Middle frontal gyrus (tissue), 1 donor: ENCODE measurements at regions not wholly inside any gene's neighbourhood (a gene's known extent, or its start where the extent isn't known, plus 50 kb on each side); places are given as distances from the start of the nearest gene placed in this dataset.
"Not testable (repeated sequence)": the region's sequence is repeated elsewhere in the genome, so short reads cannot be mapped to it uniquely, and the experiment has no call there.

Experiments used
- DNase-seq: peaks from one replicate; pipeline ENCODE4 v3.0.0-alpha.2; 2015; ENCODE audit warnings: low spot score; ENCODE audit errors: extremely low spot score

GRCh38 chr6:156689656-156690055 is 87.5 kb upstream of the ARID1B start:
- DNase-seq = no peak

DNA sequence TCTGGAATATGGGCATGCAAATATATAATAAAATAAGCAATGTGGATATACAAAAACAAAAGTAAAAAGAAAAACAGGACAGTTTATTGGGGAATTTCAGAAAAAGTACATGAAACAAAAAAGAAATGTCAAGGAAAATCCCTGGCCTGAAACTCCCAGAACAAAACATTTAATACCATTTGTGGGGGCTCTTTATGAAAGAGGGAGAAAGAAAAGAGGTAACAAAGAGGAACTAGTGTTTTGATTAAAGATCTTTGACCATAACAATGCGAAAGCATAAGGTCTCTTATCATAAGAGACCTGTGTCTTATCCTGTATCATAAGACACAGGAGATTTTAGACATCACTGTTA is 88.6 kb upstream of the ARID1B start:
- no peak for DNase-seq

DNA sequence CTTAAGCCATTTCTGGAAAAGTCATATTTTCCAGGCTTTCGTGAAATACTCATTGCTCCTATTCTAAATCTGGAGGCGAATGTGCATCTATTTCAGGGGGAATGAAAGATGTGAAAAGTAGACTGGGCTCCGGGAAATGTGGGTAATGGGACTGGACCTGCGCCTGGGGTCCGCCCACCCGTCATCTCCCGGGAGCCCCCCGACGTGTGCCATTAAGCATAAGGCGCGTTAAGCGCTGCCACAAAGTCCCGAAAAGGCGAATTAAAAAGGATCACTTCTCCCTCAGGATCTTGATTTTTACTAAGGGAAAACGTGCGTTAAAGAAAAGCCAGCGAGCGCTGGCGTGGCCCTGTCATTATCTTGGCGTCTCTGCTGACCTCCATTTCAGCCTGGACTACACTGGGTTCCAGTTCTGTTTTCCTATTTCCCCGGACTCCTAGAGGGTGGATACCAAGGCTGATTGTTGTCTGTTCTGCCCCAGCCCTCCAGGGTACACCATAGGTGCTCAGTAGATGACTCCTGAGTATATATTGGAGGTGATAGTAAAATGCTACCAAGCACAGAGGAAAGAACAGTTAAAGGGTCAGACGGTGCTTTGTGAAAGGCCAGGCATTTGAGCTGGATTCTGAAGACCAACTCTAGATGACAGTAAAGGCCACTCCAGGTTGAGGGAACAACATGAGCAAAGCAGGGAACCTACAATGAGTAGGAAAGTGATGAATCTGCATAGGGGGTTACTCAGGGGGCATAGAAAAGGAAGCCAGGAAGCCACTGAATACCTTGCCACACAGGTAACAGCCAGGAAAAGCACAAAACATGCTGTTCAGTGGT is 89.2 kb upstream of the ARID1B start:
- peak; percentile 20 for DNase-seq

- DNase-seq = peak; percentile 74
Measured at GRCh38 chr6:156686995-156687788, 90.0 kb upstream of the ARID1B start.

GRCh38 chr6:156686301-156686994 is 90.7 kb upstream of the ARID1B start:
- peak; percentile 46 for DNase-seq

GRCh38 chr6:156685823-156686222 is 91.4 kb upstream of the ARID1B start:
- DNase-seq = no peak

- DNase-seq = no peak
Measured at GRCh38 chr6:156683821-156684220, 93.4 kb upstream of the ARID1B start.

DNA sequence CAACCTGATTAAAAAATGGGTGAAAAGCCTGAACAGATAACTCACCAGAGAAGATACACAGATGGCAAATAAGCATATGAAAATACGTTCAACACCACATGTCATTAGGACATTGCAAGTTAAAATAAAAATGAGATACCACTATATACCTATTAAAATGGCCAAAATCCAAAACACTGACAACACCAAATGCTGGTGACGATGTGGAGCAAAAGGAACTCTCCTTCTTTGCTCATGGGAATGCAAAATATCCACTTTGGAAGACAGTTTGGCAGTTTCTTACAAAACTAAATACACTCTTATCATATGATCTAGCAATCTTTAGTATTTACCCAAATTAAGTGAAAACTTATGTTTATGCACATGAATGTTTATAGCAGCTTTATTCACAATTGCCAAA is 100.5 kb upstream of the ARID1B start:
- DNase-seq = no peak

DNA sequence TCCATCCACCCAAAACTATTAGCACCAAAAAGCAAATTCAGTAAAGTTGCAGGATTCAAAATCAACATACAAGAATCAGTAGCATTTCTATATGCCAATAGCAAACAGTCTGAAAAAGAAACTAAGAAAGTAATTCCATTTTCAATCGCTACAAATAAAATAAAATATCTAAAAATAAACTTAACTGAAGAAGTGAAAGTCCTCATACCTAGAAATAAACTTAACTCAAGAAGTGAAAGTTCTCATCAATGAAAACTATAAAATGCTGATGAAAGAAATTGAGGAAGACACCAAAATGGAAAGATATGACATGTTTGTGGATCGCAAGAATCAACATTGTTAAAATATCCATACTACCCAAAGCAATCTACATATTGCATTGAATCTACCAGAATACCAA is 103.0 kb upstream of the ARID1B start:
- no peak for DNase-seq

- DNase-seq = not testable (repeated sequence)
Measured at GRCh38 chr6:156670097-156670496, 107.1 kb upstream of the ARID1B start.

GRCh38 chr6:156662025-156662445 is 115.1 kb upstream of the ARID1B start:
- no peak for DNase-seq

DNA sequence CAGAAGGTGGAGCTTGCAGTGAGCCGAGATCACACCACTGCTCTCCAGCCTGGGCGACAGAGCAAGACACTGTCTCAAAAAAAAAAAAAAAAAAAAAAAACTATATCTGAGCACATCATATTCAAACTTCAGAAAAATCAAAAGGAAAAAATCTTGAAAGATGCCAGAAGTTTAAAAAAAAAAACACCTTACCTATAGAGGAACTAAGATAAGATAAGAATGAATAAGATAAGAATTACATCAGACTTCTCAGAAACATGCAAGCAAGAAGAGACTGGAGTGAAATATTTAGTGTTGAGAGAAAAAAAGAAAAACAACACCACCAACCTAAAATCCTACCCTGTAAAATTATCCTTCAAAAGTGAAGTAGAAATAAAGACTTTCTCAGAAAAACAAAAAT is 116.8 kb upstream of the ARID1B start:
- DNase-seq = no peak

- no peak for DNase-seq
Measured at GRCh38 chr6:156659822-156660198, 117.4 kb upstream of the ARID1B start.

GRCh38 chr6:156658966-156659821 is 118.0 kb upstream of the ARID1B start:
- DNase-seq = no peak

DNA sequence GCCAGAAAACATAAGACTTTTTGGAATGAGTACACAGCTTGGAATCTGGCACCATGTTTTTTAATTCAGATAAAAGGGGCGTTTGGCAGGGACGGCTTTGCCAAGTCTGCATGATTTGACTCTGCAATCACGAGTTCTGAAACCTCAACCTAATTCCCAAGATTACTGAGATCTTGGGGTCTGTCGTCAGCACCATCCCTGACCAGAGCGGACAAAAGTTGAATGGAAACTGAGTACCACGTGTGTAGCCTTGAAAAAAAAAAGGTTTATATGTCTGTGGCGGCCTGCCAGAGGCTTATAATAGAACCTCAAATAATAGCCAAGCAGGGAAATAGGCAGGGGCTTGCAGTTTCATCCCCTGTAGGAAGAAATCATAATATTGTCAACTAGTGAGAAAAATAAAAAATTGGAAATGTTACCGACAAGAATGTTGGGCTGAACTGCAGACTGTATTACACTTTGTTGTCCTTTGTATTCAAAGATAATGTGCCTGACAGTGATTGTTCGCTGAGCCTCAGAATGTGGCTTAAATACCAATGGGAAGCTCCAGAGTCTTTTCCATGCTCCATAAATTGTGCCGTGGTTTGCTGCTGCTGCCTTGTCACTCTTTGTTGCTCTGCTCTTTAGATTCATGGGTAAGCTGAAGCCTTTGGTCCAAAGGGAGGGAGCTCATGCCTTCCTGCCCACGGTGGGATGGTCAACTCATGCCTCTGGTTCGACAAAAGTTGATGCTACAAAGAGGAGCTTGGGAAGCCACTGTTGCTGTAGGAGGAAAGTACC is 118.8 kb upstream of the ARID1B start:
- DNase-seq = no peak

DNA sequence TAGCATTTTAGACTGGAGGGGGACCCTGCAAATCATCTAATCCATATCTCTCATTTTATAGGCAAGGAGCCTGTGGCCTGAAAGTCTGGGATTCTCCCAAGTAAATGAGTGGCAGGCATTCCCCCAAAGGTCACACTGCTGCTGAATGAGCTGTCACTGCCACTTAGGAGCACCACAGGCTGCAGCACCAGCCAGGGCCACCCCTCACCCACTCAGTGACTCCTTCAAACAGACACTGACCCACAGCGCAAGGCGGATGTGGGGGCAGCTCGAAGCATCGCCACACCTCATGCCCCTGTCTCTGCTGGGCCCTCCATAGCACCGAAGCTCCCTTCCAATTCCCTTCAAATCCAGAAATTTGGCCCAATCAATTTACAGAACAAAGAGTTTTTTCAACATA is 119.9 kb upstream of the ARID1B start:
- DNase-seq = no peak

DNA sequence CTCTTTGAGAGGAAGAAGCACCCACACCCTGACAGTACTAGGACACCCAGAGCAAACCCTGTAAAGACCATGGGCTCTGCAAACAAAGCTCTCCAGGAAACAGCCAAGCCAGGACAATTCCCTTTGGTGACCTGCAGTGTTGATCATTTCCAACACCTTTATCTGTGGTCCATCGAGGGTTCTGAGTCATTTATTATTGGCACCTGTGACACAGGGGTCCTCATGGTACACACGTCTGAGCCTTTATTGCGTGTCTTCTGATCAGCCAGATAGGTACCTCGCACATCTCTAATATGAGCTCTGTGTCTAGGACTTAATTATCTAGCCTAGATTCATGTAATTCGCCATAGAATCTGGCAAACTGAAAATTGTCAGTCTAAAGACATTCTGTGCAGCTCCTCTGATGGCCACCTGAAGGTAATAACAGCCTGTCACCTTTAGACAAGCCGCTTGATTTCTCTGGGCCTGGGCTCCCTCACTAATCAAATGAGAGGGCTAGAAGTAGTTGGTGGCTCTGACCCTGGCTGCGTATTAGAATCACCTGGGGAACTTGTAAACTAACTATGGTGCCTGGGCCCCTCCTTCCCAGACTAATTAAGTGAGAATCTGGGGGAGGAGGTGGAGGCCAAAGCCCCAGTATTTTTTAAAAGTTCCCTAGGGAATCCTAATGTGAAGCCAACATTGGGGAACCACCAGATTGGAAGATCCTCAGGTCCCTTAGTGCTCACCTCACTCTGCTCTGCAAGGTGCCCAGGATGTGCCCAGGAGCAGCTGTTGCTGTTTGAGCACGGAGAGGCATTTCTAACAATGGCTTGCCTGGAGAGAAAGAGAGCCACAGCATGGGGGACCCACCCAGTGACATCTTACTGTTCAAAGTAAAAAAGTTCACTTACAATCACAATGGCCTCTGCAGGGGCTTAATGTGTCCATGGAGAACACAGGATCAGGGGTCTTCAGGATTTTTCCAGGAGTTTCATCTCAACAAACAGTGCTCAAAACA is 122.0 kb upstream of the ARID1B start:
- no peak for DNase-seq

DNA sequence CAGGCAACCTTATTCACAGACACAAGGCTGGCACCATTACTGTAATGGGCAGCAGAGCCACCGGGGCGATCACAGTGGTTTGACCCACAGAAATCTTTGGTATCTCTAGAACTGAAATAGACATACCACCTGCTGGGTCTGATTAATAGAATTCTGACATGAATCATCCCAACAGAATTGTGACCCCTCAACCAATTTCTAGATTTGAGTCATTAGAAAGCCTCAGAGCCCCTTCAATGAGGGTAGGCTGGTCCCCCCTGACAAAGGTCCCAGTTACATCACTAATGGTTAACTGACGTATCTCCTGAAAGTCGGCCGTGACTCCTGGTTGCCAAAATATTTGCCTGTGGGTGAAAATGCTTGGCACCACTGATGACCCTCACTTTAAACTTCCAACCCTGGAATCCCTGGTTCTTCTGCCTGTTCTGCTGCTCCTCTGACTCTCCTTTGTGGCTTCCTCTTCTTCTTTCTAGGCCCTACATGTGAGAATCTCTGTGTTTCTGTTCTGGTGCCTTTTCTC is 124.9 kb upstream of the ARID1B start:
- no peak for DNase-seq

DNA sequence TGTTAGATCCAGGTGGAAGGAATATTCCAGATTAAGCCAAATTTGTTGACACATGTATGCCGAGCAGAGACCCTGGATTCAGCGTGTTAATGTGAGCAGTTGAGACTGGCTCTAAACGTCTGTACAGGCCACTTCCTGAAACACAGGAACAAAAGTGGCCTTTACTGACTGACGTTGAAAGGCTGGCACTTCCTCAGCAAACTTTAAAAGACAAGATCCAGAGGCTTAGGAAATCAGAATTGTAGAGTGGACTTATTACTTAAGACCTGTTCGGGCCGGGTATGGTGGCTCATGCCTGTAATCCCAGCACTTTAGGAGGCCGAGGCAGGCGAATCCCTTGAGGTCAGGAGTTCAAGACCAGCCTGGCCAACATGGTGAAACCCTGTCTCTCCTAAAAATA is 125.7 kb upstream of the ARID1B start:
- DNase-seq = no peak
